ENCODE measurements at regions not wholly inside any gene's neighbourhood (a gene's known extent, or its start where the extent isn't known, plus 50 kb on each side); places are given as distances from the start of the nearest gene placed in this dataset.
"Not testable (repeated sequence)": the region's sequence is repeated elsewhere in the genome, so short reads cannot be mapped to it uniquely, and the experiment has no call there.

GRCh38 chr9:90189306-90189705, 453.3 kb downstream of the DIRAS2 start:
- H3K27ac Mint-ChIP-seq, result peak overlapping the region; percentile 80

GRCh38 chr9:90192465-90192864, 450.2 kb downstream of the DIRAS2 start:
- CTCF ChIA-PET, POLR2A ChIA-PET: not testable (repeated sequence)
- peak overlapping the region; percentile 7 for H3K4me3 Mint-ChIP-seq

More at GRCh38 chr9:90189306-90189705, 453.3 kb downstream of the DIRAS2 start:
- ChIA-PET POLR2A (no interaction called here), CTCF (no interaction called here)
- DNase-seq (no peak), ATAC-seq (ENCODE audit: low read depth) (peak; percentile 99)
- no peak for TF ChIP-seq CTCF (IDR thresholded peaks at IDR 0.05)
- H3K4me3 Mint-ChIP-seq, result peak overlapping the region; percentile 74
- intact Hi-C loops (cut with micrococcal nuclease), result loop anchor here (2.0 kb wide), 3 partner anchors 15 to 29 kb away; no protein-coding TSS in a partner anchor
- peaks cover 2% of the 10 kb centered on the region for H3K9me3 Mint-ChIP-seq
- no peaks in the 10 kb centered on the region for H3K27me3 Mint-ChIP-seq
- H3K36me3 Mint-ChIP-seq (ENCODE audit: low read depth), result peaks cover 6% of the 10 kb centered on the region
- peaks cover 58% of the 10 kb centered on the region for H3K4me1 Mint-ChIP-seq

GRCh38 chr9:90198956-90199355, 443.7 kb downstream of the DIRAS2 start:
- intact Hi-C loops (cut with micrococcal nuclease), result no loop called here
- H3K9me3 Mint-ChIP-seq, result peaks cover 5% of the 10 kb centered on the region
- POLR2A ChIA-PET, result no interaction called here
- H3K27me3 Mint-ChIP-seq, result no peaks in the 10 kb centered on the region
- H3K4me1 Mint-ChIP-seq, result peaks cover 7% of the 10 kb centered on the region
- ATAC-seq (ENCODE audit: low read depth), result no peak
- no peak for DNase-seq
- no peak overlapping the region for H3K27ac Mint-ChIP-seq
- no peak for TF ChIP-seq CTCF (IDR thresholded peaks at IDR 0.05)
- H3K36me3 Mint-ChIP-seq (ENCODE audit: low read depth), result peaks cover 2% of the 10 kb centered on the region
- CTCF ChIA-PET, result no interaction called here
- no peak overlapping the region for H3K4me3 Mint-ChIP-seq

More at GRCh38 chr9:90192465-90192864, 450.2 kb downstream of the DIRAS2 start:
- H3K9me3 Mint-ChIP-seq; ATAC-seq (ENCODE audit: low read depth); H3K36me3 Mint-ChIP-seq (ENCODE audit: low read depth); DNase-seq; H3K27me3 Mint-ChIP-seq; intact Hi-C loops (cut with micrococcal nuclease): not testable (repeated sequence)
- H3K4me1 Mint-ChIP-seq, result peaks cover 58% of the 10 kb centered on the region
- peak overlapping the region; percentile 41 for H3K27ac Mint-ChIP-seq

GRCh38 chr9:90201766-90202165, 440.9 kb downstream of the DIRAS2 start:
- H3K9me3 Mint-ChIP-seq, result peaks cover 5% of the 10 kb centered on the region
- no peaks in the 10 kb centered on the region for H3K27me3 Mint-ChIP-seq
- no peak overlapping the region for H3K4me3 Mint-ChIP-seq
- peaks cover 18% of the 10 kb centered on the region for H3K4me1 Mint-ChIP-seq
- no peak for TF ChIP-seq CTCF (IDR thresholded peaks at IDR 0.05)
- ChIA-PET POLR2A (no interaction called here), CTCF (no interaction called here)
- ATAC-seq (ENCODE audit: low read depth), result no peak
- H3K36me3 Mint-ChIP-seq (ENCODE audit: low read depth), result peaks cover 2% of the 10 kb centered on the region
- intact Hi-C loops (cut with micrococcal nuclease), result no loop called here
- DNase-seq, result no peak
- no peak overlapping the region for H3K27ac Mint-ChIP-seq

GRCh38 chr9:90204128-90204831, 438.3 kb downstream of the DIRAS2 start:
- peaks cover 18% of the 10 kb centered on the region for H3K4me1 Mint-ChIP-seq
- ATAC-seq (ENCODE audit: low read depth) (peak; percentile 89), DNase-seq (no peak)
- CTCF ChIA-PET, result interaction anchor here (1.3 to 1.7 kb wide), 2 partner anchors 22 to 61 kb away, joined by 3 to 4 read pairs; no protein-coding TSS in a partner anchor
- H3K36me3 Mint-ChIP-seq (ENCODE audit: low read depth), result no peaks in the 10 kb centered on the region
- H3K27ac Mint-ChIP-seq, result peak overlapping the region; percentile 59
- no peak for TF ChIP-seq CTCF (IDR thresholded peaks at IDR 0.05)
- H3K9me3 Mint-ChIP-seq, result no peaks in the 10 kb centered on the region
- intact Hi-C loops (cut with micrococcal nuclease), result loop anchor here (2.0 kb wide), 1 partner anchor 15 kb away; no protein-coding TSS in a partner anchor
- H3K4me3 Mint-ChIP-seq, result peak overlapping the region; percentile 55
- POLR2A ChIA-PET, result interaction anchor here (1.2 kb wide), 1 partner anchor 34 kb away, joined by 3 read pairs; no protein-coding TSS in a partner anchor
- no peaks in the 10 kb centered on the region for H3K27me3 Mint-ChIP-seq

- POLR2A ChIA-PET; H3K36me3 Mint-ChIP-seq (ENCODE audit: low read depth); ATAC-seq (ENCODE audit: low read depth); intact Hi-C loops (cut with micrococcal nuclease); H3K27me3 Mint-ChIP-seq; H3K9me3 Mint-ChIP-seq: not testable (repeated sequence)
- Mint-ChIP-seq H3K4me3 (peak overlapping the region; percentile 85), H3K27ac (peak overlapping the region; percentile 83), H3K4me1 (peaks cover 39% of the 10 kb centered on the region)
- DNase-seq, result peak; percentile 35
- CTCF ChIA-PET, result interaction anchor here (1.3 kb wide), 1 partner anchor 615 kb away, joined by 3 read pairs; no protein-coding TSS in a partner anchor
These were observed 429.6 kb downstream of the DIRAS2 start for GRCh38 chr9:90213045-90213444.

Measured in activated B cell treated with CpG ODN at 0.5 μM for 24 hours (primary cell).